HCT116 (cell line): ENCODE measurements at regions not wholly inside any gene's neighbourhood (a gene's known extent, or its start where the extent isn't known, plus 50 kb on each side); places are given as distances from the start of the nearest gene placed in this dataset.

Experiments used
- EZH2 ChIP-seq: fragments of 200-600 bp; sonication (generic); IDR thresholded peaks from 2 replicates; pipeline ENCODE4 v1.6.1; 2017; ENCODE audit warnings: antibody characterized with exemption, mixed run types
- EZH2phosphoT487 ChIP-seq: fragments of 200-600 bp; IDR thresholded peaks from 2 replicates; pipeline ENCODE4 v1.6.1; 2018; ENCODE audit warnings: antibody characterized with exemption, borderline replicate concordance
- POLR2A ChIP-seq: IDR thresholded peaks from 2 replicates; pipeline ENCODE4 v1.7.0; 2011; ENCODE audit warnings: borderline replicate concordance; ENCODE audit not compliant: insufficient read depth, insufficient read length; ENCODE audit errors: extremely low read depth
- SP1 ChIP-seq: IDR thresholded peaks from 2 replicates; pipeline ENCODE4 v1.6.1; 2012; ENCODE audit warnings: low read depth
- ZFX ChIP-seq: fragments of 450-650 bp; IDR thresholded peaks from 2 replicates; pipeline ENCODE4 v1.6.1; 2017
- TF ChIP-seq, protein P1 (sequence below): IDR thresholded peaks from 2 replicates; pipeline ENCODE4 v1.6.1; 2012; ENCODE audit warnings: low read depth
- TF ChIP-seq, protein P2 (sequence below), 3 experiments: fragments of 200-600 bp in 1 of 3; sonication (generic) in 1 of 3; IDR thresholded peaks in 2 of 3; conservative IDR thresholded peaks in 1 of 3; 2 replicates each; pipeline ENCODE4 v1.5.1; 2012 to 2017; ENCODE audit warnings: low read depth in 2 of 3, low read length in 2 of 3, antibody characterized with exemption in 1 of 3, borderline replicate concordance in 1 of 3, control low read depth in 1 of 3, mild to moderate bottlenecking in 1 of 3, mixed read lengths in 1 of 3, mixed run types in 1 of 3, moderate library complexity in 1 of 3; ENCODE audit not compliant: insufficient read depth in 1 of 3
- TF ChIP-seq, protein P3 (sequence below): IDR thresholded peaks from 2 replicates; pipeline ENCODE4 v1.6.1; 2012

DNA sequence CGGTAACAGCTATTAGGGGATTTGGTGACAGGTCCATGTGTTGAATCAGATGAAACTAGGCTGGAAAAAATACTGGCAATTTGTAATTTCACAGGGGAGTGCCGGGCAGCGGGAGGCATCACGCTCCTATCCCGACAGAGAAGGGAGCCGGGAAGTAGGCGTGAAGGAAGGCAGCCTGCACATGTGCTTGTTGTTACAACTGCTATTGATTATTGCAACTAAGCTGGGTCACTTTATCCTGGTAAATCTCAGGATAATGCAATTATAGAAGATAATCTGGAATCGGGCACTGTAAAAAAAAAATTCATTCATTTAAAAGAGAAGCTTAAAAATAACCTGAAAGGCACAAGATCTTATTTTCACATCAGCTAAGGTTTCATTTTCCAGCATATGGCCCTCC is 180.6 kb downstream of the FOXL1 start:
- TF ChIP-seq POLR2A = no peak
- TF ChIP-seq, protein P1, sequence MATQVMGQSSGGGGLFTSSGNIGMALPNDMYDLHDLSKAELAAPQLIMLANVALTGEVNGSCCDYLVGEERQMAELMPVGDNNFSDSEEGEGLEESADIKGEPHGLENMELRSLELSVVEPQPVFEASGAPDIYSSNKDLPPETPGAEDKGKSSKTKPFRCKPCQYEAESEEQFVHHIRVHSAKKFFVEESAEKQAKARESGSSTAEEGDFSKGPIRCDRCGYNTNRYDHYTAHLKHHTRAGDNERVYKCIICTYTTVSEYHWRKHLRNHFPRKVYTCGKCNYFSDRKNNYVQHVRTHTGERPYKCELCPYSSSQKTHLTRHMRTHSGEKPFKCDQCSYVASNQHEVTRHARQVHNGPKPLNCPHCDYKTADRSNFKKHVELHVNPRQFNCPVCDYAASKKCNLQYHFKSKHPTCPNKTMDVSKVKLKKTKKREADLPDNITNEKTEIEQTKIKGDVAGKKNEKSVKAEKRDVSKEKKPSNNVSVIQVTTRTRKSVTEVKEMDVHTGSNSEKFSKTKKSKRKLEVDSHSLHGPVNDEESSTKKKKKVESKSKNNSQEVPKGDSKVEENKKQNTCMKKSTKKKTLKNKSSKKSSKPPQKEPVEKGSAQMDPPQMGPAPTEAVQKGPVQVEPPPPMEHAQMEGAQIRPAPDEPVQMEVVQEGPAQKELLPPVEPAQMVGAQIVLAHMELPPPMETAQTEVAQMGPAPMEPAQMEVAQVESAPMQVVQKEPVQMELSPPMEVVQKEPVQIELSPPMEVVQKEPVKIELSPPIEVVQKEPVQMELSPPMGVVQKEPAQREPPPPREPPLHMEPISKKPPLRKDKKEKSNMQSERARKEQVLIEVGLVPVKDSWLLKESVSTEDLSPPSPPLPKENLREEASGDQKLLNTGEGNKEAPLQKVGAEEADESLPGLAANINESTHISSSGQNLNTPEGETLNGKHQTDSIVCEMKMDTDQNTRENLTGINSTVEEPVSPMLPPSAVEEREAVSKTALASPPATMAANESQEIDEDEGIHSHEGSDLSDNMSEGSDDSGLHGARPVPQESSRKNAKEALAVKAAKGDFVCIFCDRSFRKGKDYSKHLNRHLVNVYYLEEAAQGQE = no peak
- TF ChIP-seq, protein P2, sequence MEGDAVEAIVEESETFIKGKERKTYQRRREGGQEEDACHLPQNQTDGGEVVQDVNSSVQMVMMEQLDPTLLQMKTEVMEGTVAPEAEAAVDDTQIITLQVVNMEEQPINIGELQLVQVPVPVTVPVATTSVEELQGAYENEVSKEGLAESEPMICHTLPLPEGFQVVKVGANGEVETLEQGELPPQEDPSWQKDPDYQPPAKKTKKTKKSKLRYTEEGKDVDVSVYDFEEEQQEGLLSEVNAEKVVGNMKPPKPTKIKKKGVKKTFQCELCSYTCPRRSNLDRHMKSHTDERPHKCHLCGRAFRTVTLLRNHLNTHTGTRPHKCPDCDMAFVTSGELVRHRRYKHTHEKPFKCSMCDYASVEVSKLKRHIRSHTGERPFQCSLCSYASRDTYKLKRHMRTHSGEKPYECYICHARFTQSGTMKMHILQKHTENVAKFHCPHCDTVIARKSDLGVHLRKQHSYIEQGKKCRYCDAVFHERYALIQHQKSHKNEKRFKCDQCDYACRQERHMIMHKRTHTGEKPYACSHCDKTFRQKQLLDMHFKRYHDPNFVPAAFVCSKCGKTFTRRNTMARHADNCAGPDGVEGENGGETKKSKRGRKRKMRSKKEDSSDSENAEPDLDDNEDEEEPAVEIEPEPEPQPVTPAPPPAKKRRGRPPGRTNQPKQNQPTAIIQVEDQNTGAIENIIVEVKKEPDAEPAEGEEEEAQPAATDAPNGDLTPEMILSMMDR (IDR thresholded peaks at IDR 0.05 in 2 of 3, conservative IDR thresholded peaks at IDR 0.05 in 1 of 3; ENCODE audit: borderline replicate concordance in 1 of 3, insufficient read depth in 1 of 3, low read depth in 2 of 3, low read length in 2 of 3) = no peak
- TF ChIP-seq, protein P3, sequence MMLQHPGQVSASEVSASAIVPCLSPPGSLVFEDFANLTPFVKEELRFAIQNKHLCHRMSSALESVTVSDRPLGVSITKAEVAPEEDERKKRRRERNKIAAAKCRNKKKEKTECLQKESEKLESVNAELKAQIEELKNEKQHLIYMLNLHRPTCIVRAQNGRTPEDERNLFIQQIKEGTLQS = no peak
- TF ChIP-seq EZH2 = no peak
- no peak for TF ChIP-seq SP1
- TF ChIP-seq ZFX = no peak
- no peak for TF ChIP-seq EZH2phosphoT487
